ENCODE measurements at regions not wholly inside any gene's neighbourhood (a gene's known extent, or its start where the extent isn't known, plus 50 kb on each side); places are given as distances from the start of the nearest gene placed in this dataset.

- TF ChIP-seq GABPA (IDR thresholded peaks at IDR 0.05; ENCODE audit: low read depth) (no peak), SPI1 (IDR thresholded peaks at IDR 0.05; ENCODE audit: borderline replicate concordance, low read depth) (no peak), REST (IDR thresholded peaks at IDR 0.05; ENCODE audit: insufficient replicate concordance, low read depth) (no peak), POLR2AphosphoS5 (IDR thresholded peaks at IDR 0.05; ENCODE audit: low read depth) (no peak)
- TF ChIP-seq, protein P1, sequence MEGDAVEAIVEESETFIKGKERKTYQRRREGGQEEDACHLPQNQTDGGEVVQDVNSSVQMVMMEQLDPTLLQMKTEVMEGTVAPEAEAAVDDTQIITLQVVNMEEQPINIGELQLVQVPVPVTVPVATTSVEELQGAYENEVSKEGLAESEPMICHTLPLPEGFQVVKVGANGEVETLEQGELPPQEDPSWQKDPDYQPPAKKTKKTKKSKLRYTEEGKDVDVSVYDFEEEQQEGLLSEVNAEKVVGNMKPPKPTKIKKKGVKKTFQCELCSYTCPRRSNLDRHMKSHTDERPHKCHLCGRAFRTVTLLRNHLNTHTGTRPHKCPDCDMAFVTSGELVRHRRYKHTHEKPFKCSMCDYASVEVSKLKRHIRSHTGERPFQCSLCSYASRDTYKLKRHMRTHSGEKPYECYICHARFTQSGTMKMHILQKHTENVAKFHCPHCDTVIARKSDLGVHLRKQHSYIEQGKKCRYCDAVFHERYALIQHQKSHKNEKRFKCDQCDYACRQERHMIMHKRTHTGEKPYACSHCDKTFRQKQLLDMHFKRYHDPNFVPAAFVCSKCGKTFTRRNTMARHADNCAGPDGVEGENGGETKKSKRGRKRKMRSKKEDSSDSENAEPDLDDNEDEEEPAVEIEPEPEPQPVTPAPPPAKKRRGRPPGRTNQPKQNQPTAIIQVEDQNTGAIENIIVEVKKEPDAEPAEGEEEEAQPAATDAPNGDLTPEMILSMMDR (IDR thresholded peaks at IDR 0.05; ENCODE audit: insufficient read depth, low read length): no peak
- no peak for DNase-seq (ENCODE audit: low read depth in 1 of 2, low spot score in 1 of 2)
- H3K27ac ChIP-seq (replicated peaks): no peak overlapping the region
- H3K4me3 ChIP-seq (replicated peaks; ENCODE audit: insufficient read depth, low read length): no peak overlapping the region
- no peaks in the 10 kb centered on the region for H3K27me3 ChIP-seq (ENCODE audit: insufficient read depth, poor library complexity, severe bottlenecking)
Measured at GRCh38 chr3:104805042-104805441, 561.7 kb upstream of the ALCAM start.

- Histone ChIP-seq H3K4me3 (replicated peaks; ENCODE audit: insufficient read depth, low read length) (no peak overlapping the region), H3K27ac (replicated peaks) (no peak overlapping the region), H3K27me3 (ENCODE audit: insufficient read depth, poor library complexity, severe bottlenecking) (no peaks in the 10 kb centered on the region)
- TF ChIP-seq, protein P1 (IDR thresholded peaks at IDR 0.05; ENCODE audit: insufficient read depth, low read length): no peak
- DNase-seq (ENCODE audit: low read depth in 1 of 2, low spot score in 1 of 2): no peak
Measured at GRCh38 chr3:104805508-104805907, 561.2 kb upstream of the ALCAM start.

- no peak for DNase-seq (ENCODE audit: low read depth in 1 of 2, low spot score in 1 of 2)
- H3K27ac ChIP-seq (replicated peaks): no peak overlapping the region
- H3K4me3 ChIP-seq (replicated peaks; ENCODE audit: insufficient read depth, low read length): no peak overlapping the region
- H3K27me3 ChIP-seq (ENCODE audit: insufficient read depth, poor library complexity, severe bottlenecking): no peaks in the 10 kb centered on the region
- TF ChIP-seq SPI1 (IDR thresholded peaks at IDR 0.05; ENCODE audit: borderline replicate concordance, low read depth): no peak
- no peak for TF ChIP-seq POLR2AphosphoS5 (IDR thresholded peaks at IDR 0.05; ENCODE audit: low read depth)
- TF ChIP-seq REST (IDR thresholded peaks at IDR 0.05; ENCODE audit: insufficient replicate concordance, low read depth): no peak
- TF ChIP-seq, protein P1 (IDR thresholded peaks at IDR 0.05; ENCODE audit: insufficient read depth, low read length): no peak
- no peak for TF ChIP-seq GABPA (IDR thresholded peaks at IDR 0.05; ENCODE audit: low read depth)
Measured at GRCh38 chr3:104810896-104811295, 555.8 kb upstream of the ALCAM start.

DNA sequence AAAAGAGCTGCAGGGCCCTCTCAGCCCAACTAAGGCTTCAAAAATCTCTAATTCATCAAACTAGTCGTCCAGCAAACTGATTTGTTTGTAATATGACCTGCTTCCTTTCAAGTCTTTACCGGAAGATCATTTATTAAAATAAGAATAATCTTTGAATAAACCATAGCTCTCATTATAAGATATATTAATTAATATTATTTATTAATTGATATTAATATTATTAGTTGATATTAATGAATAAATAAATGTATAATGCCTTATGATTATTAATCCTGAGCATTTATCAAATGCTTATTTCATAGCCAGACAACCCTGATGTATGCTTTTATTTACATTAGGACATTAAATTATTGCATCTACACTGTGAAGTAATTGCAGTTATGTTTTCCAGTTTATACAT lies 550.7 kb upstream of the ALCAM start:
- Histone ChIP-seq H3K4me3 (replicated peaks; ENCODE audit: insufficient read depth, low read length) (no peak overlapping the region), H3K27me3 (ENCODE audit: insufficient read depth, poor library complexity, severe bottlenecking) (no peaks in the 10 kb centered on the region), H3K27ac (replicated peaks) (no peak overlapping the region)
- DNase-seq (ENCODE audit: low read depth in 1 of 2, low spot score in 1 of 2): no peak
- TF ChIP-seq REST (IDR thresholded peaks at IDR 0.05; ENCODE audit: insufficient replicate concordance, low read depth) (no peak), GABPA (IDR thresholded peaks at IDR 0.05; ENCODE audit: low read depth) (no peak), SPI1 (IDR thresholded peaks at IDR 0.05; ENCODE audit: borderline replicate concordance, low read depth) (no peak), POLR2AphosphoS5 (IDR thresholded peaks at IDR 0.05; ENCODE audit: low read depth) (no peak)
- TF ChIP-seq, protein P1 (IDR thresholded peaks at IDR 0.05; ENCODE audit: insufficient read depth, low read length): no peak

All from HL-60 (cell line).